Upper lobe of left lung (tissue), 6 donors: ENCODE measurements at regions not wholly inside any gene's neighbourhood (a gene's known extent, or its start where the extent isn't known, plus 50 kb on each side); places are given as distances from the start of the nearest gene placed in this dataset.

Experiments
- ATAC-seq, 2 donors: fragments of 200-7000 bp; cut with Tn5 transposase; one replicate each; pipeline ENCODE4 v1.9.1; 2022; ENCODE audit warnings: mild to moderate bottlenecking in 2 of 2, moderate library complexity in 2 of 2; ENCODE audit not compliant: low FRiP score in 2 of 2
- DNase-seq, 2 donors: peaks; one replicate each; pipeline ENCODE4 v3.0.0-alpha.2; 2019 to 2020
- H3K27ac ChIP-seq, 4 donors: fragments of 200-600 bp; sonication (generic); one replicate each; pipeline ENCODE4 v1.5.1; 2016 to 2019
- H3K27me3 ChIP-seq, 4 donors: fragments of 200-600 bp; sonication (generic); one replicate each; pipeline ENCODE4 v1.5.1; 2017 to 2019
- H3K36me3 ChIP-seq, 4 donors: fragments of 200-600 bp; sonication (generic); one replicate each; pipeline ENCODE4 v1.5.1; 2016 to 2019
- H3K4me1 ChIP-seq, 4 donors: fragments of 200-600 bp; sonication (generic); one replicate each; pipeline ENCODE4 v1.5.1; 2018 to 2019
- H3K4me3 ChIP-seq, 4 donors: fragments of 200-600 bp; sonication (generic); one replicate each; pipeline ENCODE4 v1.5.1; 2017 to 2019; ENCODE audit warnings: mild to moderate bottlenecking in 2 of 4, moderate library complexity in 1 of 4
- H3K9me3 ChIP-seq, 4 donors: fragments of 200-600 bp; sonication (generic); one replicate each; pipeline ENCODE4 v1.5.1; 2018 to 2019
- EP300 ChIP-seq, 4 donors: sonication (generic); formaldehyde crosslinking; IDR thresholded peaks; one replicate each; pipeline ENCODE4 v1.5.1; 2017; ENCODE audit warnings: antibody characterized with exemption in 4 of 4, control low read depth in 2 of 4
- POLR2A ChIP-seq, 4 donors: fragments of 450-650 bp; IDR thresholded peaks; one replicate each; pipeline ENCODE4 v1.5.1; 2016 to 2017; ENCODE audit warnings: antibody characterized with exemption in 4 of 4, mild to moderate bottlenecking in 2 of 4
- POLR2AphosphoS5 ChIP-seq, 2 donors: sonication (generic); formaldehyde crosslinking; IDR thresholded peaks; one replicate each; pipeline ENCODE4 v1.5.1; 2017; ENCODE audit warnings: antibody characterized with exemption in 2 of 2
- WGBS, 2 donors: methylation state at CpG; one replicate each; pipeline ENCODE4 v1.1.5; 2017 to 2018; 5-methylcytosine and 5-hydroxymethylcytosine counted together
- TF ChIP-seq, protein P1 (sequence below), 6 experiments: fragments of 450-650 bp in 4 of 6; fragments of 200-600 bp in 2 of 6; sonication (generic) in 2 of 6; IDR thresholded peaks; one replicate each; pipeline ENCODE4 v1.5.1; 2016 to 2019; ENCODE audit warnings: antibody characterized with exemption in 6 of 6
- donor health status: DM: no; HTN: no; CAD: no; lungs with moderate emphysema.
- donor health status: DM: no; HTN: yes; CAD: no; lungs with severe emphysema.

DNA sequence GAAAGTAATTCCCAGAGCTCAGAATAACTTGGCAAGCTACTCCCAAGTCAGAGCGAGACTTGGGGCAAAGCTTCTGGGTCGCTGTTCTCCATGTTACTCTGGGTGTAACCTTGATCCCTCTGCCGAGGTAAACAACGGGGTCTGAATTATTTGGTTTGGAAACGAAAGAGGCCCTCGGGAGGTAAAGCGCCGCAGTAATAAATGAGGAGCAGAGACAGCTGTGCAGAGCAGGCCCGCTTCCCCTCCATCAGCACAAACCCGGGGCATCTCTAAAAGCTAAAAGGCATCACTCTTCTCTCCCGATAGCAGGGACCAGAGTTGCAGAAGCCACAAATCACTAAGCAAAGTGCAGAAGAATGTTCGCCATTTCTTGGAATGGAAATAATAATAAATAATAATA lies 561.5 kb downstream of the BCOR start:
- Histone ChIP-seq H3K27ac (no peak overlapping the region), H3K4me3 (no peak overlapping the region), H3K27me3 (no peaks in the 10 kb centered on the region), H3K4me1 (no peaks in the 10 kb centered on the region), H3K36me3 (no peaks in the 10 kb centered on the region), H3K9me3 (peaks cover 0 to 7% (median 0%) of the 10 kb centered on the region in 4 donors)
- TF ChIP-seq POLR2A (IDR thresholded peaks at IDR 0.05) (no peak), EP300 (IDR thresholded peaks at IDR 0.05) (no peak), POLR2AphosphoS5 (IDR thresholded peaks at IDR 0.05) (no peak)
- TF ChIP-seq, protein P1, sequence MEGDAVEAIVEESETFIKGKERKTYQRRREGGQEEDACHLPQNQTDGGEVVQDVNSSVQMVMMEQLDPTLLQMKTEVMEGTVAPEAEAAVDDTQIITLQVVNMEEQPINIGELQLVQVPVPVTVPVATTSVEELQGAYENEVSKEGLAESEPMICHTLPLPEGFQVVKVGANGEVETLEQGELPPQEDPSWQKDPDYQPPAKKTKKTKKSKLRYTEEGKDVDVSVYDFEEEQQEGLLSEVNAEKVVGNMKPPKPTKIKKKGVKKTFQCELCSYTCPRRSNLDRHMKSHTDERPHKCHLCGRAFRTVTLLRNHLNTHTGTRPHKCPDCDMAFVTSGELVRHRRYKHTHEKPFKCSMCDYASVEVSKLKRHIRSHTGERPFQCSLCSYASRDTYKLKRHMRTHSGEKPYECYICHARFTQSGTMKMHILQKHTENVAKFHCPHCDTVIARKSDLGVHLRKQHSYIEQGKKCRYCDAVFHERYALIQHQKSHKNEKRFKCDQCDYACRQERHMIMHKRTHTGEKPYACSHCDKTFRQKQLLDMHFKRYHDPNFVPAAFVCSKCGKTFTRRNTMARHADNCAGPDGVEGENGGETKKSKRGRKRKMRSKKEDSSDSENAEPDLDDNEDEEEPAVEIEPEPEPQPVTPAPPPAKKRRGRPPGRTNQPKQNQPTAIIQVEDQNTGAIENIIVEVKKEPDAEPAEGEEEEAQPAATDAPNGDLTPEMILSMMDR (IDR thresholded peaks at IDR 0.05), result no peak
- WGBS, 2 donors, result 67 to 84% methylated on average over 12 of the region's 12 CpGs
- no peak for ATAC-seq
- no peak for DNase-seq

DNA sequence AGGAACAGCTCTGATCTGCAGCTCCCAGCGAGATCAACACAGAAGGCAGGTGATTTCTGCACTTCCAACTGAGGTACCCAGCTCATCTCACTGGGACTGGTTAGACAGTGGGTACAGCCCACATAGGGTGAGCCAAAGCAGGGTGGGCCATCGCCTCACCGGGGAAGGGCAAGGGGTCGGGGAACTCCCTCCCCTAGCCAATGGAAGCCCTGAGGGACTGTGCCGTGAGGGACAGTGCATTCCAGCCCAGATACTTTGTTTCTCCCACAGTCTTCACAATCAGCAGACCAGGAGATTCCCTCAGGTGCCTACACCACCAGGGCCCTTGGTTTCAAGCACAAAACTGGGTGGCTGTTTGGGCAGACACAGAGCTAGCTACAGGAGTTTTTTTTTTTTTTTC lies 555.9 kb downstream of the BCOR start:
- 80% methylated on average over 5 of the region's 5 CpGs; no CpG with 5 or more reads in 1 of the 2 donors for WGBS, 2 donors

DNA sequence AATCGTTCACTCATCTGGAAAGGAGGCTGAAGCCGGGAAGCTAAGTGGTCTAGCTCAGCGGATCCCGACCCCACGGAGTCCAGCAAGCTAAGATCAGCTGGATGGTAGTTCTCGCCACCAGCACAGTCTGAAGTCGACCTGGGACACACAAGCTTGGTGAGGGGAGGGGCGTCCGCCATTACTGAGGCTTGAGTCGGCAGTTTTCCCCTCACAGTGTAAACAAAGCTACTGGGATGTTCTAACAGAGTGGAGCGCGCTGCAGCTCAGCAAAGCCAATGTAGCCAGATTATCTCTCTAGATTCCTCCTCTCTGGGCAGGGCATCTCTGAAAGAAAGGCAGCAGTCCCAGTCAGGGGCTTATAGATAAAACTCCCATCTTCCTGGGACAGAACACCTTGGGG lies 555.4 kb downstream of the BCOR start:
- 70 to 85% methylated on average over 5 to 12 of the region's 12 CpGs for WGBS, 2 donors
- no peak overlapping the region for H3K27ac ChIP-seq
- H3K36me3 ChIP-seq, result no peaks in the 10 kb centered on the region
- peaks cover 0 to 6% (median 0%) of the 10 kb centered on the region in 4 donors for H3K9me3 ChIP-seq
- no peaks in the 10 kb centered on the region for H3K27me3 ChIP-seq
- H3K4me1 ChIP-seq, result no peaks in the 10 kb centered on the region
- no peak for ATAC-seq
- DNase-seq, result no peak
- no peak for TF ChIP-seq POLR2AphosphoS5 (IDR thresholded peaks at IDR 0.05)
- TF ChIP-seq EP300 (IDR thresholded peaks at IDR 0.05), result no peak
- no peak for TF ChIP-seq POLR2A (IDR thresholded peaks at IDR 0.05)
- TF ChIP-seq, protein P1 (IDR thresholded peaks at IDR 0.05), result no peak
- H3K4me3 ChIP-seq, result no peak overlapping the region

More for the DNA sequence above, 555.9 kb downstream of the BCOR start:
- H3K36me3 ChIP-seq, result no peaks in the 10 kb centered on the region
- H3K27ac ChIP-seq, result no peak overlapping the region
- no peaks in the 10 kb centered on the region for H3K27me3 ChIP-seq
- ATAC-seq (no peak), DNase-seq (no peak)
- H3K4me3 ChIP-seq, result no peak overlapping the region
- no peaks in the 10 kb centered on the region for H3K4me1 ChIP-seq
- TF ChIP-seq POLR2A (IDR thresholded peaks at IDR 0.05), result no peak
- TF ChIP-seq POLR2AphosphoS5 (IDR thresholded peaks at IDR 0.05), result no peak
- TF ChIP-seq EP300 (IDR thresholded peaks at IDR 0.05), result no peak
- TF ChIP-seq, protein P1 (IDR thresholded peaks at IDR 0.05), result no peak
- H3K9me3 ChIP-seq, result peaks cover 0 to 6% (median 0%) of the 10 kb centered on the region in 4 donors

DNA sequence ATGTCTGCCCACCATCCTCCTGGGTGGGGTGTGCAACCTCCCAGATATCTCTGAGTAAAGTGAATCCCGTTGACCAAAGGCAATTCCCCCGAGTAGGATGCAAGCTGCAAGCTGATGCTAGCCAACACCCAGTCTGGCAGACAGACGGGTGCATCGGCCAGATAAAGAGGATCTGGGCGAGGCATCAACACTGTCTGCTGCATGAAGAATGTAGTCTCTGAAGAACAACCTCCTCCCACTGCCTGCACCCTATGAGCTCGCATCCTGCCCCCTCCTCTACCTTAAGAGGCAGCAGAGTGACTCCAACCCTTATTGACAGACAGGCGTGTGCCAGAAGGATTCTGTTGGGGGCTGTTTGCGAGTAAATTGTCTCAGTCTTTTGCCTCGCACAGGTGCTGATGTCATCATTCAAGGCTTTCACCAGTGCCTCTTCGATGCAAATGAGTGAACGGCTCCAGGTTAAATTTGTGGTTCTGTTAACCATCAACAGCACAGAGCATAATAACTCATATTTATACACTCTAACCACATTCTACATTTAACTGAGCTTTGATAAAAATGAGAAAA lies 546.9 kb downstream of the BCOR start:
- H3K9me3 ChIP-seq, result no peaks in the 10 kb centered on the region
- no peaks in the 10 kb centered on the region for H3K4me1 ChIP-seq
- no peak overlapping the region for H3K4me3 ChIP-seq
- DNase-seq, result no peak
- no peak for TF ChIP-seq EP300 (IDR thresholded peaks at IDR 0.05)
- no peak for TF ChIP-seq POLR2A (IDR thresholded peaks at IDR 0.05)
- peak in 1 of 2 donors; percentile 81 for ATAC-seq
- H3K27ac ChIP-seq, result no peak overlapping the region
- H3K27me3 ChIP-seq, result no peaks in the 10 kb centered on the region
- 65 to 77% methylated on average over 5 to 11 of the region's 11 CpGs for WGBS, 2 donors
- H3K36me3 ChIP-seq, result no peaks in the 10 kb centered on the region

DNA sequence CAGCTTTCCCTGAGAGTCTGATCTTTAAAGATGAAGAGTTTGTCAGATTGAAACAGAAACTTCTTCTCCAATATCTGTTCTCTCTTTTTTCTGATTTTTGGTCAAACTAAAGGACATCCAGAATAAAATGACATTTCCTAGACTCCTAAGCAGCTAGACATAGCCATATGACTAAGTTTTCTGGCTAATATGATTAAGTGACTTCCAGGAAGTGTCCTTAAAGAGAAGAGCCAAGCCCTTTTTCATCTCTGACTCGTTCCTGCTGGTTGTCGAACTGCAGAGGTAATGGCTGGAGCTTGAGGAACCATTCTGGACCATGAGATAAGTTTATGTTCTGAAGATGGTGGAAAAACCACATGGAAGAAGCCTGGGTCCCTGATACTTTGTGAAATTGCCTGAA lies 546.0 kb downstream of the BCOR start:
- Histone ChIP-seq H3K4me3 (no peak overlapping the region), H3K27ac (no peak overlapping the region), H3K4me1 (no peaks in the 10 kb centered on the region), H3K9me3 (no peaks in the 10 kb centered on the region), H3K27me3 (no peaks in the 10 kb centered on the region), H3K36me3 (no peaks in the 10 kb centered on the region)
- ATAC-seq, result peak in 1 of 2 donors; percentile 51
- 59 to 75% methylated on average over 2 of the region's 2 CpGs for WGBS, 2 donors
- DNase-seq, result no peak
- TF ChIP-seq POLR2AphosphoS5 (IDR thresholded peaks at IDR 0.05) (no peak), POLR2A (IDR thresholded peaks at IDR 0.05) (no peak), EP300 (IDR thresholded peaks at IDR 0.05) (no peak)
- TF ChIP-seq, protein P1 (IDR thresholded peaks at IDR 0.05), result no peak
